Panc1 (cell line): ENCODE measurements at regions not wholly inside any gene's neighbourhood (a gene's known extent, or its start where the extent isn't known, plus 50 kb on each side); places are given as distances from the start of the nearest gene placed in this dataset.
"Not testable (repeated sequence)": the region's sequence is repeated elsewhere in the genome, so short reads cannot be mapped to it uniquely, and the experiment has no call there.

Source experiments
- ATAC-seq: fragments of 200-7000 bp; cut with Tn5 transposase; 2 replicates; pipeline ENCODE4 v1.9.1; 2020; ENCODE audit warnings: mild to moderate bottlenecking, moderate library complexity
- BruUV-seq: library from RNA; stranded (reverse); fragments of 400-500 nt; replicated peaks from 2 replicates; lab custom pipeline; 2021; lab: Mats Ljungman, UMichigan
- CTCF ChIA-PET: fragments of 300-600 bp; sonication (Branson Sonifier 250); formaldehyde crosslinking; loops from one replicate; lab custom pipeline; 2022; ENCODE audit warnings: antibody characterized with exemption; lab: Charles Lee
- POLR2A ChIA-PET: fragments of 300-600 bp; sonication (Branson Sonifier 250); formaldehyde crosslinking; loops from one replicate; lab custom pipeline; 2022; ENCODE audit warnings: antibody characterized with exemption; lab: Charles Lee
- DNase-seq: peaks from one replicate; pipeline ENCODE4 v3.0.0-alpha.2; 2010; ENCODE audit warnings: low read depth, low spot score
- H3K27ac ChIP-seq: 2 replicates; pipeline ENCODE4 v1.5.1; 2011; ENCODE audit warnings: mild to moderate bottlenecking, low read length, inconsistent platforms
- H3K27me3 ChIP-seq: fragments of 200-500 bp; sonication (Bioruptor generic); 2 replicates; pipeline ENCODE4 v1.6.0; 2014; ENCODE audit warnings: low read length, inconsistent platforms; ENCODE audit not compliant: control insufficient read depth, insufficient read depth
- H3K36me3 ChIP-seq: fragments of 200-500 bp; sonication (Bioruptor generic); 2 replicates; pipeline ENCODE4 v1.5.1; 2014; ENCODE audit warnings: inconsistent platforms, mild to moderate bottlenecking, low read length, moderate library complexity; ENCODE audit not compliant: control insufficient read depth, insufficient read depth
- H3K4me1 ChIP-seq: 2 replicates; pipeline ENCODE4 v1.5.1; 2011; ENCODE audit warnings: inconsistent platforms, mild to moderate bottlenecking, low read length, moderate library complexity; ENCODE audit not compliant: control insufficient read depth, insufficient read depth
- H3K4me3 ChIP-seq, 2 experiments: 2 replicates each; pipeline ENCODE4 v1.5.1; 2011 to 2012; ENCODE audit warnings: low read depth in 2 of 2, low read length in 2 of 2, mild to moderate bottlenecking in 2 of 2, inconsistent platforms in 1 of 2, moderate library complexity in 1 of 2
- H3K9me3 ChIP-seq: fragments of 200-500 bp; sonication (Bioruptor generic); 2 replicates; pipeline ENCODE4 v1.5.1; 2014; ENCODE audit warnings: low read depth, mild to moderate bottlenecking, inconsistent platforms, low read length, moderate library complexity; ENCODE audit not compliant: control insufficient read depth, insufficient read depth
- POLR2AphosphoS5 ChIP-seq: IDR thresholded peaks from 2 replicates; pipeline ENCODE4 v1.6.1; 2012; ENCODE audit warnings: mild to moderate bottlenecking, low read depth, low read length, moderate library complexity
- SIN3A ChIP-seq: IDR thresholded peaks from 2 replicates; pipeline ENCODE4 v1.6.1; 2012; ENCODE audit warnings: low read depth, mild to moderate bottlenecking, low read length, moderate library complexity, borderline replicate concordance; ENCODE audit not compliant: insufficient read depth
- TCF7L2 ChIP-seq: IDR thresholded peaks from 2 replicates; pipeline ENCODE4 v1.6.1; 2011; ENCODE audit warnings: mild to moderate bottlenecking, low read depth, low read length, inconsistent platforms
- in situ Hi-C: cut with HindIII; loops from 2 replicates; pipeline ENCODE4 v1.10.0; 2016; ENCODE audit warnings: low sequenced_read_pairs, low pct_unique_long_range_greater_than_20kb
- intact Hi-C: fragments of 100-400 bp; cut with micrococcal nuclease; formaldehyde crosslinking; loops from one replicate; pipeline ENCODE4 v1.10.0; 2022; ENCODE audit not compliant: unreplicated experiment
- TF ChIP-seq, protein P1 (sequence below): fragments of 450-650 bp; IDR thresholded peaks from 2 replicates; pipeline ENCODE4 v1.5.1; 2017; ENCODE audit warnings: mild to moderate bottlenecking
- TF ChIP-seq, protein P2 (sequence below), 2 experiments: IDR thresholded peaks; 2 replicates each; pipeline ENCODE4 v1.6.1; 2011 to 2012; ENCODE audit warnings: low read depth in 2 of 2, control low read depth in 1 of 2, low read length in 1 of 2, mild to moderate bottlenecking in 1 of 2, moderate library complexity in 1 of 2; ENCODE audit not compliant: insufficient read depth in 1 of 2

DNA sequence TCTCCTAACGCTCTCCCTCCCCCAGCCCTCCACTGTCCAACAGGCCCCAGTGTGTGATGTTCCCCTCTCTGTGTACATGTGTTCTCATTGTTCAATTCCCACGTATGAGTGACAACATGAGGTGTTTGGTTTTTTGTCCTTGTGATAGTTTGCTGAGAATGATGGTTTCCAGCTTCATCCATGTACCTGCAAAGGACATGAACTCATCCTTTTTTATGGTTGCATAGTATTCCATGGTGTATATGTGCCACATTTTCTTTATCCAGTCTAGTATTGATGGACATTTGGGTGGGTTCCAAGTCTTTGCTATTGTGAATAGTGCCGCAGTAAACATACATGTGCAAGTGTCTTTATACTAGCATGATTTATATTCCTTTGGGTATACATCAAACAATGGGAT is 347.4 kb downstream of the MAGEE1 start:
- POLR2A ChIA-PET, H3K4me1 ChIP-seq, ATAC-seq: not testable (repeated sequence)

DNA sequence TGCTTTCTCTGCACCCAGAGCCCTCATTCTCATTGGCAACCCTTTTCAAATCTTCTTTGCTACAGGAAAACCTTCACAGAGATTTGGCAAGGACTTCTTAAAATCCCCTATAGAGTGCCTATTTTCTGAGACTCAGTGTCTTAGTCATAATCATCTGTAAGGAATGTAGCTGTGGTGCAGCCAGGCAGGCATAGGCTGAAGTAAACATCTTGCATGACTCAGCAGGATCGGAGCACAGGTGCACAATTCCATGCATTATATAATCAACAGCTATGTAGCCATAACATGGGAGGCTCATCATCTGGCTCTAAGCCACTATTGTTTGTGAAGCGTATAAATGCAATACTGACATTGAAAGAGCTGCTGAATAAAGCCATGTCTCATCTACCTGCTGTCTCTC is 368.8 kb downstream of the MAGEE1 start:
- no peaks in the 10 kb centered on the region for H3K9me3 ChIP-seq
- ATAC-seq, result no peak
- POLR2A ChIA-PET, result no interaction called here
- no peak for DNase-seq
- H3K4me3 ChIP-seq, result no peak overlapping the region
- intact Hi-C loops (no loop called here), in situ Hi-C loops (no loop called here)
- TF ChIP-seq, protein P1, sequence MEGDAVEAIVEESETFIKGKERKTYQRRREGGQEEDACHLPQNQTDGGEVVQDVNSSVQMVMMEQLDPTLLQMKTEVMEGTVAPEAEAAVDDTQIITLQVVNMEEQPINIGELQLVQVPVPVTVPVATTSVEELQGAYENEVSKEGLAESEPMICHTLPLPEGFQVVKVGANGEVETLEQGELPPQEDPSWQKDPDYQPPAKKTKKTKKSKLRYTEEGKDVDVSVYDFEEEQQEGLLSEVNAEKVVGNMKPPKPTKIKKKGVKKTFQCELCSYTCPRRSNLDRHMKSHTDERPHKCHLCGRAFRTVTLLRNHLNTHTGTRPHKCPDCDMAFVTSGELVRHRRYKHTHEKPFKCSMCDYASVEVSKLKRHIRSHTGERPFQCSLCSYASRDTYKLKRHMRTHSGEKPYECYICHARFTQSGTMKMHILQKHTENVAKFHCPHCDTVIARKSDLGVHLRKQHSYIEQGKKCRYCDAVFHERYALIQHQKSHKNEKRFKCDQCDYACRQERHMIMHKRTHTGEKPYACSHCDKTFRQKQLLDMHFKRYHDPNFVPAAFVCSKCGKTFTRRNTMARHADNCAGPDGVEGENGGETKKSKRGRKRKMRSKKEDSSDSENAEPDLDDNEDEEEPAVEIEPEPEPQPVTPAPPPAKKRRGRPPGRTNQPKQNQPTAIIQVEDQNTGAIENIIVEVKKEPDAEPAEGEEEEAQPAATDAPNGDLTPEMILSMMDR, result no peak
- TF ChIP-seq SIN3A (no peak), POLR2AphosphoS5 (no peak), TCF7L2 (no peak)
- TF ChIP-seq, protein P2, sequence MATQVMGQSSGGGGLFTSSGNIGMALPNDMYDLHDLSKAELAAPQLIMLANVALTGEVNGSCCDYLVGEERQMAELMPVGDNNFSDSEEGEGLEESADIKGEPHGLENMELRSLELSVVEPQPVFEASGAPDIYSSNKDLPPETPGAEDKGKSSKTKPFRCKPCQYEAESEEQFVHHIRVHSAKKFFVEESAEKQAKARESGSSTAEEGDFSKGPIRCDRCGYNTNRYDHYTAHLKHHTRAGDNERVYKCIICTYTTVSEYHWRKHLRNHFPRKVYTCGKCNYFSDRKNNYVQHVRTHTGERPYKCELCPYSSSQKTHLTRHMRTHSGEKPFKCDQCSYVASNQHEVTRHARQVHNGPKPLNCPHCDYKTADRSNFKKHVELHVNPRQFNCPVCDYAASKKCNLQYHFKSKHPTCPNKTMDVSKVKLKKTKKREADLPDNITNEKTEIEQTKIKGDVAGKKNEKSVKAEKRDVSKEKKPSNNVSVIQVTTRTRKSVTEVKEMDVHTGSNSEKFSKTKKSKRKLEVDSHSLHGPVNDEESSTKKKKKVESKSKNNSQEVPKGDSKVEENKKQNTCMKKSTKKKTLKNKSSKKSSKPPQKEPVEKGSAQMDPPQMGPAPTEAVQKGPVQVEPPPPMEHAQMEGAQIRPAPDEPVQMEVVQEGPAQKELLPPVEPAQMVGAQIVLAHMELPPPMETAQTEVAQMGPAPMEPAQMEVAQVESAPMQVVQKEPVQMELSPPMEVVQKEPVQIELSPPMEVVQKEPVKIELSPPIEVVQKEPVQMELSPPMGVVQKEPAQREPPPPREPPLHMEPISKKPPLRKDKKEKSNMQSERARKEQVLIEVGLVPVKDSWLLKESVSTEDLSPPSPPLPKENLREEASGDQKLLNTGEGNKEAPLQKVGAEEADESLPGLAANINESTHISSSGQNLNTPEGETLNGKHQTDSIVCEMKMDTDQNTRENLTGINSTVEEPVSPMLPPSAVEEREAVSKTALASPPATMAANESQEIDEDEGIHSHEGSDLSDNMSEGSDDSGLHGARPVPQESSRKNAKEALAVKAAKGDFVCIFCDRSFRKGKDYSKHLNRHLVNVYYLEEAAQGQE (IDR thresholded peaks at IDR 0.05; ENCODE audit: insufficient read depth in 1 of 2, low read depth in 2 of 2, low read length in 1 of 2), result no peak
- H3K36me3 ChIP-seq, result no peaks in the 10 kb centered on the region
- no TSS peak for BruUV-seq
- no peaks in the 10 kb centered on the region for H3K4me1 ChIP-seq
- H3K27ac ChIP-seq, result no peak overlapping the region
- no peaks in the 10 kb centered on the region for H3K27me3 ChIP-seq
- CTCF ChIA-PET, result no interaction called here

More for the DNA sequence above, 347.4 kb downstream of the MAGEE1 start:
- BruUV-seq, H3K36me3 ChIP-seq, intact Hi-C loops, H3K27ac ChIP-seq, in situ Hi-C loops, H3K9me3 ChIP-seq, H3K4me3 ChIP-seq, H3K27me3 ChIP-seq, CTCF ChIA-PET, DNase-seq: not testable (repeated sequence)

DNA sequence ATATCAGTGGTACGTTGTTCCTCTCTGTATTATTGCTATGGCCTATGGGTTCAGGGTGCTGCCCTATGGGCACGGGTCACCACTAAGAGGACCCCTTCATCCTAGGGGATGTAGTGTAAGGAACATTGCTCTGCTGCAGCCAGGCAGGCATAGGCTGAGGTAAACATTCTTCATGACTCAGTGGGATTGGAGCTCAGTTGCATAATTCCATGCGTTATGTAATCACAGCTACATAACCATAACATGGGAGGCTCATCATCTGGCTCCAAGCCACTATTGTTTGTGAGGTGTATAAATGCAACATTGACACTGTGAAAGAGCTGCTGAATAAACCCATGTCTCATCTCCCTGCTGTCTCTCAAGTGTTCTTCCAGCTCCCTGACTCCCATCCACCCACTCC is 375.2 kb downstream of the MAGEE1 start:
- no peaks in the 10 kb centered on the region for H3K27me3 ChIP-seq
- no peaks in the 10 kb centered on the region for H3K9me3 ChIP-seq
- no peaks in the 10 kb centered on the region for H3K36me3 ChIP-seq
- no peak for DNase-seq
- ATAC-seq, result no peak
- in situ Hi-C loops, result no loop called here
- TF ChIP-seq POLR2AphosphoS5, result no peak
- TF ChIP-seq, protein P1, result no peak
- TF ChIP-seq SIN3A, result no peak
- TF ChIP-seq, protein P2 (IDR thresholded peaks at IDR 0.05; ENCODE audit: insufficient read depth in 1 of 2, low read depth in 2 of 2, low read length in 1 of 2), result no peak
- no peak for TF ChIP-seq TCF7L2
- POLR2A ChIA-PET, result no interaction called here
- H3K4me3 ChIP-seq, result no peak overlapping the region
- BruUV-seq, result no TSS peak
- CTCF ChIA-PET, result no interaction called here
- intact Hi-C loops, result no loop called here
- no peak overlapping the region for H3K27ac ChIP-seq
- H3K4me1 ChIP-seq, result no peaks in the 10 kb centered on the region
